SK-N-SH (cell line): ENCODE measurements at regions not wholly inside any gene's neighbourhood (a gene's known extent, or its start where the extent isn't known, plus 50 kb on each side); places are given as distances from the start of the nearest gene placed in this dataset.

Experiments used
- EP300 ChIP-seq, 2 experiments: IDR thresholded peaks; 2 replicates each; pipeline versions ENCODE4 v1.4.0 to v1.6.1; 2012; ENCODE audit warnings: borderline replicate concordance in 1 of 2, low read depth in 1 of 2, low read length in 1 of 2
- NRF1 ChIP-seq: IDR thresholded peaks from 2 replicates; pipeline ENCODE4 v1.6.1; 2012; ENCODE audit warnings: low read depth, mild to moderate bottlenecking, low read length
- POLR2AphosphoS5 ChIP-seq: IDR thresholded peaks from 2 replicates; pipeline ENCODE4 v1.6.1; 2012; ENCODE audit warnings: low read depth, low read length
- RAD21 ChIP-seq: IDR thresholded peaks from 2 replicates; pipeline ENCODE4 v1.6.1; 2012; ENCODE audit warnings: mild to moderate bottlenecking, low read length
- RCOR1 ChIP-seq: fragments of 150-350 bp; IDR thresholded peaks from 2 replicates; pipeline ENCODE4 v1.6.1; 2017; ENCODE audit warnings: antibody characterized with exemption, low read length
- RXRA ChIP-seq: IDR thresholded peaks from 2 replicates; pipeline ENCODE4 v1.4.0; 2012; ENCODE audit warnings: low read depth, mild to moderate bottlenecking, borderline replicate concordance
- SIN3A ChIP-seq: IDR thresholded peaks from 2 replicates; pipeline ENCODE4 v1.6.1; 2012; ENCODE audit warnings: low read depth, mild to moderate bottlenecking, low read length, moderate library complexity, borderline replicate concordance
- SMC3 ChIP-seq: IDR thresholded peaks from 2 replicates; pipeline ENCODE4 v1.6.1; 2012; ENCODE audit warnings: low read depth, low read length, improper control_type of control experiment
- TAF1 ChIP-seq: IDR thresholded peaks from 2 replicates; pipeline ENCODE4 v1.6.1; 2012; ENCODE audit warnings: low read depth, mild to moderate bottlenecking, low read length, moderate library complexity, borderline replicate concordance
- YY1 ChIP-seq: IDR thresholded peaks from 2 replicates; pipeline ENCODE4 v1.4.0; 2012; ENCODE audit warnings: low read depth, mild to moderate bottlenecking
- TF ChIP-seq, protein P1 (sequence below): fragments of 150-350 bp; IDR thresholded peaks from 2 replicates; pipeline ENCODE4 v1.6.1; 2016; ENCODE audit warnings: mild to moderate bottlenecking, low read depth, low read length
- TF ChIP-seq, protein P2 (sequence below): IDR thresholded peaks from 2 replicates; pipeline ENCODE4 v1.4.0; 2012; ENCODE audit warnings: low read depth
- TF ChIP-seq, protein P3 (sequence below): fragments of 200-600 bp; sonication (generic); IDR thresholded peaks from 2 replicates; pipeline ENCODE4 v1.6.1; 2017; ENCODE audit warnings: antibody characterized with exemption, mild to moderate bottlenecking, moderate library complexity

DNA sequence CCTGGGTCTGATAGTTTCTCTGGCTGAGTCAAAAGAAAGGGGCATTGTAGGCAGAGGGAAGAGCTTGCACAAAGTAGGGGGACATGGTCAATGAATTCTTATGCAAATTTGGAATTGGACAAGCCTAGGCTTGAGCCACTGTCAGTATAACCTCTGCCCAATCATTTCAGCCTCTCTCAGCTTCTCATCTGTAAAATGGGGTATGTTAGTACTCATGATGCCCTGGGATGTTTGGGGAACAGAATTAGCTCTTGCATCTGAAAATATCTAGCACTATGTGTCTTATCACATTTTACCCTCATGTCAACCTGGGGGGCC, 148.6 kb downstream of the DHX35 start:
- TF ChIP-seq, protein P1, sequence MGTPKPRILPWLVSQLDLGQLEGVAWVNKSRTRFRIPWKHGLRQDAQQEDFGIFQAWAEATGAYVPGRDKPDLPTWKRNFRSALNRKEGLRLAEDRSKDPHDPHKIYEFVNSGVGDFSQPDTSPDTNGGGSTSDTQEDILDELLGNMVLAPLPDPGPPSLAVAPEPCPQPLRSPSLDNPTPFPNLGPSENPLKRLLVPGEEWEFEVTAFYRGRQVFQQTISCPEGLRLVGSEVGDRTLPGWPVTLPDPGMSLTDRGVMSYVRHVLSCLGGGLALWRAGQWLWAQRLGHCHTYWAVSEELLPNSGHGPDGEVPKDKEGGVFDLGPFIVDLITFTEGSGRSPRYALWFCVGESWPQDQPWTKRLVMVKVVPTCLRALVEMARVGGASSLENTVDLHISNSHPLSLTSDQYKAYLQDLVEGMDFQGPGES: no peak
- TF ChIP-seq, protein P2, sequence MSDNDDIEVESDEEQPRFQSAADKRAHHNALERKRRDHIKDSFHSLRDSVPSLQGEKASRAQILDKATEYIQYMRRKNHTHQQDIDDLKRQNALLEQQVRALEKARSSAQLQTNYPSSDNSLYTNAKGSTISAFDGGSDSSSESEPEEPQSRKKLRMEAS: no peak
- no peak for TF ChIP-seq NRF1
- no peak for TF ChIP-seq RAD21
- no peak for TF ChIP-seq TAF1
- TF ChIP-seq EP300 (IDR thresholded peaks at IDR 0.05; ENCODE audit: borderline replicate concordance in 1 of 2, low read depth in 1 of 2, low read length in 1 of 2): no peak
- no peak for TF ChIP-seq RXRA
- TF ChIP-seq, protein P3, sequence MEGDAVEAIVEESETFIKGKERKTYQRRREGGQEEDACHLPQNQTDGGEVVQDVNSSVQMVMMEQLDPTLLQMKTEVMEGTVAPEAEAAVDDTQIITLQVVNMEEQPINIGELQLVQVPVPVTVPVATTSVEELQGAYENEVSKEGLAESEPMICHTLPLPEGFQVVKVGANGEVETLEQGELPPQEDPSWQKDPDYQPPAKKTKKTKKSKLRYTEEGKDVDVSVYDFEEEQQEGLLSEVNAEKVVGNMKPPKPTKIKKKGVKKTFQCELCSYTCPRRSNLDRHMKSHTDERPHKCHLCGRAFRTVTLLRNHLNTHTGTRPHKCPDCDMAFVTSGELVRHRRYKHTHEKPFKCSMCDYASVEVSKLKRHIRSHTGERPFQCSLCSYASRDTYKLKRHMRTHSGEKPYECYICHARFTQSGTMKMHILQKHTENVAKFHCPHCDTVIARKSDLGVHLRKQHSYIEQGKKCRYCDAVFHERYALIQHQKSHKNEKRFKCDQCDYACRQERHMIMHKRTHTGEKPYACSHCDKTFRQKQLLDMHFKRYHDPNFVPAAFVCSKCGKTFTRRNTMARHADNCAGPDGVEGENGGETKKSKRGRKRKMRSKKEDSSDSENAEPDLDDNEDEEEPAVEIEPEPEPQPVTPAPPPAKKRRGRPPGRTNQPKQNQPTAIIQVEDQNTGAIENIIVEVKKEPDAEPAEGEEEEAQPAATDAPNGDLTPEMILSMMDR: no peak
- TF ChIP-seq YY1: no peak
- TF ChIP-seq RCOR1: no peak
- TF ChIP-seq SMC3: no peak
- no peak for TF ChIP-seq SIN3A
- TF ChIP-seq POLR2AphosphoS5: no peak
